Activated CD4-positive, alpha-beta T cell treated with anti-CD3 and anti-CD28 coated beads, Interleukin-2, amount 10 ng/mL, durations not matched to agents 7 days and 5 days (primary cell): ENCODE measurements at regions not wholly inside any gene's neighbourhood (a gene's known extent, or its start where the extent isn't known, plus 50 kb on each side); places are given as distances from the start of the nearest gene placed in this dataset.
"Not testable (repeated sequence)": the region's sequence is repeated elsewhere in the genome, so short reads cannot be mapped to it uniquely, and the experiment has no call there.

Experiments used
- CTCF ChIA-PET: fragments of 350-600 bp; sonication (Branson Sonifier 250); formaldehyde crosslinking; loops from one replicate; lab custom pipeline; 2021; ENCODE audit warnings: antibody characterized with exemption; lab: Charles Lee
- POLR2A ChIA-PET: fragments of 350-600 bp; sonication (Branson Sonifier 250); formaldehyde crosslinking; loops from one replicate; lab custom pipeline; 2021; ENCODE audit warnings: antibody characterized with exemption; lab: Charles Lee
- DNase-seq: peaks from one replicate; pipeline ENCODE4 v3.0.0-alpha.2; 2020
- H3K27ac Mint-ChIP-seq: one replicate; pipeline ENCODE4 v1.8.0; 2021; ENCODE audit warnings: mild to moderate bottlenecking, moderate library complexity, mixed read lengths
- H3K27me3 Mint-ChIP-seq: one replicate; pipeline ENCODE4 v1.8.0; 2021; ENCODE audit warnings: mixed read lengths
- H3K36me3 Mint-ChIP-seq: one replicate; pipeline ENCODE4 v1.8.0; 2021; ENCODE audit warnings: low read depth, mixed read lengths
- H3K4me1 Mint-ChIP-seq: one replicate; pipeline ENCODE4 v1.8.0; 2021; ENCODE audit warnings: mixed read lengths
- H3K4me3 Mint-ChIP-seq: one replicate; pipeline ENCODE4 v1.8.0; 2021; ENCODE audit warnings: mild to moderate bottlenecking, moderate library complexity, mixed read lengths
- H3K9me3 Mint-ChIP-seq: one replicate; pipeline ENCODE4 v1.8.0; 2021; ENCODE audit warnings: mixed read lengths

DNA sequence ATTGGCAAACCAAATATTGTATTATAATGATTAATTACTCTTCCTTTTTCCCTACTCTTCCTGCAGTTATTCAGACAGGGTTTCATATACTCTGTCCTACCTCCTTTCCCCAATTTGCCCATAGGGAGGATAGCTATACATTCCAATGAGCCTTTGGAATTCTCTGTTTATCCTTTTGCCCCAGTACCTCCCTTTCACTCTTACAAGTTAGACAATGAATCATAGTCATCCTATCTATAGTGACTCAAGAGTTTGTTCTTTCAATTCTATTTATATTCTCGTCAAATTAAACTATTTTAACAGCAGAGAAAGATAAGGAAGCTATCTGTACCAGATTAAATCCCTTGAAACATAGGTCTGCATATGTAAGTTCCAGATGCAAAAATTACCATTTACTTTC, 437.5 kb downstream of the NR4A2 start:
- no peak overlapping the region for H3K4me3 Mint-ChIP-seq
- POLR2A ChIA-PET = no interaction called here
- DNase-seq = no peak
- no peak overlapping the region for H3K27ac Mint-ChIP-seq
- H3K4me1 Mint-ChIP-seq = no peaks in the 10 kb centered on the region
- H3K36me3 Mint-ChIP-seq = no peaks in the 10 kb centered on the region
- CTCF ChIA-PET = interaction anchor here (1.4 kb wide), 1 partner anchor 11 kb away, joined by 4 read pairs; no protein-coding TSS in a partner anchor
- H3K9me3 Mint-ChIP-seq = peaks cover 2% of the 10 kb centered on the region
- H3K27me3 Mint-ChIP-seq = no peaks in the 10 kb centered on the region

DNA sequence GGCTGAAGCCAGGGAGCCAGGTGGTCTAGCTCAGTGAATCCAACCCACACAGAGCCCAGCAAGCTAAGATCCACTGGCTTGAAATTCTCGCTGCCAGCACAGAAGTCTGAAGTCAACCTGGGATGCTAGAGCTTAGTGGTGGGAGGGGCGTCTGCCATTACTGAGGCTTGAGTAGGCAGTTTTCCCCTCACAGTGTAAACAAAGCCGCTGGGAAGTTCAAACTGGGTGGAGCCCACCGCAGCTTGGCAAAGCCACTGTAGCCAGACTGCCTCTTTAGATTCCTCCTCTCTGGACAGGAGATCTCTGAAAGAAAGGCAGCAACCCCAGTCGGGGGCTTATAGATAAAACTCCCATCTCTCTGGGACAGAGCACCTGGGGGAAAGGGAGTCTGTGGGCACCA, 452.1 kb downstream of the NR4A2 start:
- H3K27ac Mint-ChIP-seq, DNase-seq, H3K27me3 Mint-ChIP-seq, H3K9me3 Mint-ChIP-seq, H3K4me3 Mint-ChIP-seq, CTCF ChIA-PET, H3K36me3 Mint-ChIP-seq, POLR2A ChIA-PET, H3K4me1 Mint-ChIP-seq: not testable (repeated sequence)

DNA sequence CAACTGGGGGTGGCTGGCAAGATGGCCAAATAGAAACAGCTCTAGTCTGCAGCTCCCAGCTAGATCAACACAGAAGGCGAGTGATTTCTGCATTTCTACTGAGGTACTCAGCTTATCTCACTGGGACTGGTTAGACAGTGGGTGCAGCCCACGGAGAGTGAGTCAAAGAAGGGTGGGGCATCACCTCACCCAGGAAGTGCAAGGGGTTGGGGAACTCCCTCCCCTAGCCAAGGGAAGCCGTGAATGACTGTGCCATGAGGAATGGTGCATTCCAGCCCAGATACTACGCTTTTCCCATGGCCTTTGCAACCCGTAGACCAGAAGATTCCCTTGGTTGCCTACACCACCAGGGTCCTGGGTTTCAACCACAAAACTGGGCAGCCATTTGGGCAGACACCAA, 452.6 kb downstream of the NR4A2 start:
- not testable (repeated sequence) for H3K27ac Mint-ChIP-seq, H3K4me3 Mint-ChIP-seq

DNA sequence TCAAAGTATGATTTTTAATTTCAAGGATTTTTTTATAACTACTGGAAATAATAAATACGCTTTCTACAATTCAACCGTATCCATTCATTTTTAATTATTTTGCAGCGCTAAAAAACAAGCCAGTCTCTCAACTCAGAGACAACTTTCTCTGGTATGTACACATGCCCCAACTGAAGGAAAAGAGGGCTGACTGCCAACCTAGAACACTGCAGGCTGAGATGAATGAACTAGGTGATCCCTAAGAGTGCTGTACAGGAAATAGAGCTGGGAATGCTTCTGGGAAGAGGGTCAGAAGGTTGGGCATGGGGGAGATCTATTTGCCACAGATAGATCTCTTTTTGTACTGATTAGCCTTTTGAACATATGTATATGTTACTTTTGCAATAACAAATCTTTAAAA, 460.1 kb downstream of the NR4A2 start:
- peaks cover 8% of the 10 kb centered on the region for H3K9me3 Mint-ChIP-seq
- POLR2A ChIA-PET = no interaction called here
- no peaks in the 10 kb centered on the region for H3K36me3 Mint-ChIP-seq
- H3K27me3 Mint-ChIP-seq = no peaks in the 10 kb centered on the region
- no peak overlapping the region for H3K4me3 Mint-ChIP-seq
- H3K27ac Mint-ChIP-seq = no peak overlapping the region
- no peak for DNase-seq
- no peaks in the 10 kb centered on the region for H3K4me1 Mint-ChIP-seq
- CTCF ChIA-PET = no interaction called here

More for the DNA sequence above, 452.6 kb downstream of the NR4A2 start:
- CTCF ChIA-PET, DNase-seq, H3K27me3 Mint-ChIP-seq, H3K4me1 Mint-ChIP-seq, POLR2A ChIA-PET, H3K9me3 Mint-ChIP-seq, H3K36me3 Mint-ChIP-seq: not testable (repeated sequence)

DNA sequence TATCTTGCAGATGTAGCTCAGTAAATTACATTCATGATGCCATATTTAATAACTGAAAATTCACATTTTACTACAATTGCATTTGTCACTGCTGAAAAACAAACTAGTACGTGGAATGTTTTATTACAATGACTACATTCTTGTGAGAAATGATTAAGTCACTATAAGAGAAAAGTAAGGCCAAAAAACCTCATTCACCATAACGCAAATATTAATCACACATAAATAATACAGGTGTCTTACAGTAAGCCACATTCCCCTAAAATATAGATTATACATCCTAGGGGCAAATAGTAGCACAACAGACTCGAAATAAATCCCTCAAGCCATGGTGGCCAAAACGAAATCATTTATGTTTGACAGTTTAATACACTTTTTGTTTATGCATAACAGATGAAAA, 460.6 kb downstream of the NR4A2 start:
- CTCF ChIA-PET = no interaction called here
- Mint-ChIP-seq H3K4me1 (no peaks in the 10 kb centered on the region), H3K27me3 (no peaks in the 10 kb centered on the region), H3K9me3 (peaks cover 8% of the 10 kb centered on the region), H3K4me3 (no peak overlapping the region), H3K27ac (no peak overlapping the region), H3K36me3 (no peaks in the 10 kb centered on the region)
- DNase-seq = no peak
- POLR2A ChIA-PET = no interaction called here

DNA sequence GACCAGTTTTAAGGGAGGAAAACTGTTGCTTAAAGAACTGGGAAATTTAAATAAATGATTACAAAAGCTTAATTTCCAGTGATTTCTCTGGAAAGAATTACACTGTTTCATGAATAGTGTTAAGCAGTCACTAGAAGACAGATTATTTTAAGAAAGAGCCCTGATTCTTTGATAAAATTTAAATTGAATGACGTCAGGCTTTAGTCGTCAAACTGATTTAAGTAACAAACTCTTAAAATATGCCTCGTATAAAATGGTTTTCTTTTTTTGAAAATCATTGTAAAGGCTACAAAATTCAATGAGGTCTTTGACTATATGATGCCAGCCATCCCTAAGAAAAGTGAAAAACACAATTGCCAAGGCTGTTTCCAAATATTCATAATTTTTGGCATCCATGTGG, 465.0 kb downstream of the NR4A2 start:
- Mint-ChIP-seq H3K9me3 (no peaks in the 10 kb centered on the region), H3K36me3 (no peaks in the 10 kb centered on the region), H3K27me3 (no peaks in the 10 kb centered on the region), H3K4me3 (no peak overlapping the region), H3K27ac (no peak overlapping the region), H3K4me1 (no peaks in the 10 kb centered on the region)
- POLR2A ChIA-PET = no interaction called here
- DNase-seq = no peak
- CTCF ChIA-PET = no interaction called here

DNA sequence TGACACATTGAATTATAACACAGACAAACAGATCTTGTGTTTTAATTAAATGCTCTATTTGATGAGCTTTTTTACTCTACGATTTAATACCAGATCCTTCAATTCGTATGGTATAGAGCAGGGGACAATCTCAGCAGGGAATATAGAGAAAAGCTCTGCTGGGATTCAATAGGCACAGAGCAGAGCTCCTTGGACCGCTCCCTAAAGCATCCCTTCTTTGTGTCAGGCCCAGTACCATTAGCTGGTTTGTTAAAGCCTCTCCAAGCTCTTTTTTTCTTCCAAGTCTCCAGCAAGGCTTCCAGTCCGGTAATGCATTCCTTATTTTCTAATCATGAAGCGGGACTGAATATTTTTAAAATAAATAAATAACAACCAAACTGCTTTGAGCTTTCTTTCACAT, 466.0 kb downstream of the NR4A2 start:
- ChIA-PET POLR2A (no interaction called here), CTCF (no interaction called here)
- no peak for DNase-seq
- Mint-ChIP-seq H3K36me3 (no peaks in the 10 kb centered on the region), H3K27ac (no peak overlapping the region), H3K27me3 (no peaks in the 10 kb centered on the region), H3K4me3 (no peak overlapping the region), H3K4me1 (no peaks in the 10 kb centered on the region), H3K9me3 (no peaks in the 10 kb centered on the region)

DNA sequence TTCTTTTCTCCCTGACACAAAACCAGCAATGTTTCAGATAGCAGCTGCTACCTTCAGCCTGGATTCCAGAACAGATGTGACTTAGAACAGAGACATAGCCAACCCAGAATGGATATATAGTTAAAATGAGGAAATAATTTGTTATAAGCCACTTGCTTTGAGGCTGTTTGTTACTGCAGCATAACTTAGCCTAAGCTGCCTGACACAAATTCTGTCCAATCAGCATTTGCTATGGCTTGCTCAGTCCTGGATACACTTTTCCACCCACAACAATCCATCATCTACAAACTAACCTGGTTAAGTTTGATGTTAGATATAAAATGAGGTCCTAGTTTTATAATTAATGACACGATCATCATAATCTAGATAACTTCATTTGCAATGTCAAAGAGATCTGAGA, 480.4 kb downstream of the NR4A2 start:
- Mint-ChIP-seq H3K4me3 (no peak overlapping the region), H3K27ac (no peak overlapping the region), H3K36me3 (no peaks in the 10 kb centered on the region), H3K9me3 (no peaks in the 10 kb centered on the region), H3K4me1 (no peaks in the 10 kb centered on the region), H3K27me3 (no peaks in the 10 kb centered on the region)
- CTCF ChIA-PET = no interaction called here
- POLR2A ChIA-PET = no interaction called here
- DNase-seq = no peak

DNA sequence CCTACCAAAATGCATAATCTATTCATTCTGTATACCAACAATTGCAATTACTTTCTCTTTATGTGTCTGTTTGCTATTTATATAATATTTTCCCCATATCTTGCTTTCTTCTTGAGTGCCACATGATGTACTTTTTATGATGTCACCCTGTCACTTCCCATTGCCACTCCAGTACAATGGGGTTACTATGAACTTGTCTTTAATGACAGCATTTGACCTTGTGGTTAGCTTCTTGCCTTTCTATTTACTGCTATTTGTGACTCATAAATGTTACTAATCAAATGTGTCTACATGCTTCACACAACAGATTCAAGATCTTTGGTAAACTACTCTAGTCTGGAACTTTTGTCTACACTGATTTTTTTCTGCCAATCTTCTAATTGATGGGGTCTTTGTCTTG, 486.3 kb downstream of the NR4A2 start:
- no peak overlapping the region for H3K27ac Mint-ChIP-seq
- no peaks in the 10 kb centered on the region for H3K27me3 Mint-ChIP-seq
- POLR2A ChIA-PET = no interaction called here
- H3K4me1 Mint-ChIP-seq = no peaks in the 10 kb centered on the region
- H3K9me3 Mint-ChIP-seq = no peaks in the 10 kb centered on the region
- CTCF ChIA-PET = no interaction called here
- DNase-seq = no peak
- H3K36me3 Mint-ChIP-seq = no peaks in the 10 kb centered on the region
- no peak overlapping the region for H3K4me3 Mint-ChIP-seq

DNA sequence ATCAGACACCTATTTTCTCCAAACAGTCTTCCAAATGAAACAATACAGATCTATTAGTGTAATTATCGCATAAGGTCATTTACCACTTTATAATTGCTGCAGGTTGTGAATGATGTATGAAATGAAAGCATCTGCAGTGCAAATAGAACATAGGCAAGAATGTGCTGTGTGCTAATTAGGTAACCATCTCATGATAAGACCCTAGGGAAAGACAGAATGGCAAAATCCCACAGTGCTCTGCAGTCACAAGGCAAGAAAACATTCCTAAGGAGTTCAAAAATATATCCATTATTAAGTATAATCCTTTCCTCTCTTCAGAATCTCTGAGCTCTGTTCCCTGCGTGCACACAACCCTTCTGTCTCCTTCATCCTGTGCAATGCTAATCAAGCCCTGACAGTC, 488.1 kb downstream of the NR4A2 start:
- Mint-ChIP-seq H3K27ac (no peak overlapping the region), H3K36me3 (no peaks in the 10 kb centered on the region), H3K4me1 (no peaks in the 10 kb centered on the region), H3K9me3 (no peaks in the 10 kb centered on the region), H3K27me3 (no peaks in the 10 kb centered on the region), H3K4me3 (no peak overlapping the region)
- no peak for DNase-seq
- ChIA-PET POLR2A (no interaction called here), CTCF (no interaction called here)

DNA sequence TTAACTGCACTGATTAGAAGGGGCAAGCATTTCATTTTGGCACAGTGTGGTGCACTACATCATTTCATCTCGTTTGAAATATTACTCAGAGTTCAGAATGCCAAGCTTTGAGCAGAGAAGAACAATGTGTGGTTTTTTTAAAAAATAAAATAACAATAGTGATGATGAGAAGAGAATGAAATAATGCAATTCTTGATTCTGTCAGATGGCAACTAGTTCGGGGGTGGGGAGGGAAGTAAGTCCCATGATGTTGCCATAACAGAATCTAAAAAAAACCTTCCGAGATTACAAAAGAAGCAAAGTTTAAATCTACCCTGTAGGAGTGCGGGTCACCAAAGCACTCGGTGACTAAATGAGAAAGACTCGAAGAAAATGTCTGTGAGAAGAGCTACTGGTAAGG, 490.4 kb downstream of the NR4A2 start:
- ChIA-PET CTCF (no interaction called here), POLR2A (no interaction called here)
- H3K27ac Mint-ChIP-seq = no peak overlapping the region
- no peaks in the 10 kb centered on the region for H3K9me3 Mint-ChIP-seq
- no peaks in the 10 kb centered on the region for H3K4me1 Mint-ChIP-seq
- no peak overlapping the region for H3K4me3 Mint-ChIP-seq
- no peak for DNase-seq
- H3K36me3 Mint-ChIP-seq = no peaks in the 10 kb centered on the region
- H3K27me3 Mint-ChIP-seq = no peaks in the 10 kb centered on the region

DNA sequence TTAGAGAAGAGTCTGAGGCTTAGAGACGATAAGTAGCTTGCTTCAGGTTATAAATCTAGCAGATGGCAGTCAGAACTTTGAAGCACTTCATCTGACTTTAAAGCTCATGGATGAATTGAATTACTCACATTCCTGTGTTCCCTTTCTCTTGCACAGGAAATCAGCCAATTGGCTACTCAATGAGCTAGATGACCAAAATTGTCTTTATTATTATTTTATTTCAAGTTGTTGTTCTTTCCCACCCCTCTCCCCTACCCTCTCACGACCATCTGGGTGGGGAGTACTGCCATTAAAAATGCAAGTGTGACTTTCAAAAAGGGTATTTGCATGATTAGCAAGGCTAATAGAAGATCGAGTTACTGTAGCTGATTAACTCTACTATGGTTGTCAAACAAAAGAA, 491.1 kb downstream of the NR4A2 start:
- H3K9me3 Mint-ChIP-seq = no peaks in the 10 kb centered on the region
- CTCF ChIA-PET = no interaction called here
- no peaks in the 10 kb centered on the region for H3K36me3 Mint-ChIP-seq
- H3K27ac Mint-ChIP-seq = no peak overlapping the region
- no peak overlapping the region for H3K4me3 Mint-ChIP-seq
- DNase-seq = no peak
- H3K27me3 Mint-ChIP-seq = no peaks in the 10 kb centered on the region
- POLR2A ChIA-PET = no interaction called here
- H3K4me1 Mint-ChIP-seq = no peaks in the 10 kb centered on the region

DNA sequence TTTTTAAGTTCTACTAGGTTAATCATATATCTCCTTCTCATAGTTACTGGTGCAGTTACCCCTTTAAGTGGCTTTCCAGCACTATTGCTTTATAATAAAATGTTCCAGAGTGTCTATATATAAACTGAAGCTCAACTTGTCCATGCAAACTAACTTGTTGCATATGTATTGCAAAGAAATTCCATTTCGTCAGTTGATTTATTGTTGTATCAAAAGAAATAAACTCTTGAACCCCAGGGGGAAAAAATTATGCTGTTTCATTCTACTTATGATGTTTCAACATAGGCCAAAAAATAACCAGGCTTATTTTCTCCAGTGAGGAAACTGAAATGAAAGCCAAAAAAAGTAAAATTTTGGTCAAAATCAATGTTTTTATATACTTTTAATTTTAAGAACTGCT, 491.9 kb downstream of the NR4A2 start:
- POLR2A ChIA-PET = no interaction called here
- Mint-ChIP-seq H3K4me1 (no peaks in the 10 kb centered on the region), H3K9me3 (no peaks in the 10 kb centered on the region), H3K4me3 (no peak overlapping the region), H3K27me3 (no peaks in the 10 kb centered on the region), H3K27ac (no peak overlapping the region), H3K36me3 (no peaks in the 10 kb centered on the region)
- DNase-seq = no peak
- CTCF ChIA-PET = no interaction called here

DNA sequence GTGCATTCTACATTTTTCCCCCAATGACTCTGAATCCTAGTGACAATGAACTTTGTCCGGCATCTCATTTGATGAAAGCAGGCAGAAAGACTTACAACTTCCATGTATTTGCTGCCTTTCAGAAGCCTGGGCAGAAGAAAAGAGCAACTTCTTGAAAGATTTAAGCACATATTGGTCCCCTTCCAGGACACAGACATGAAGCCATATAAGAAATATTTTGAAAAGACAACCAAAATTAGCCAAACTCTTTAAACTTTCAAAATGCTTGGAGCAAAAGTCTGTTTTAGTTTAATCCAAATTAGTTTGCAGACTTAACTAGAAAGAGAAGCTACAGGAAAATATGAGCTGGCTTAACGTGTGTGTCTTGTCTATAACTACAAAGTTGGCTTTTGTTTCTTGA, 492.5 kb downstream of the NR4A2 start:
- Mint-ChIP-seq H3K4me3 (no peak overlapping the region), H3K9me3 (no peaks in the 10 kb centered on the region), H3K27ac (no peak overlapping the region), H3K36me3 (no peaks in the 10 kb centered on the region), H3K27me3 (no peaks in the 10 kb centered on the region), H3K4me1 (no peaks in the 10 kb centered on the region)
- DNase-seq = no peak
- ChIA-PET CTCF (no interaction called here), POLR2A (no interaction called here)

DNA sequence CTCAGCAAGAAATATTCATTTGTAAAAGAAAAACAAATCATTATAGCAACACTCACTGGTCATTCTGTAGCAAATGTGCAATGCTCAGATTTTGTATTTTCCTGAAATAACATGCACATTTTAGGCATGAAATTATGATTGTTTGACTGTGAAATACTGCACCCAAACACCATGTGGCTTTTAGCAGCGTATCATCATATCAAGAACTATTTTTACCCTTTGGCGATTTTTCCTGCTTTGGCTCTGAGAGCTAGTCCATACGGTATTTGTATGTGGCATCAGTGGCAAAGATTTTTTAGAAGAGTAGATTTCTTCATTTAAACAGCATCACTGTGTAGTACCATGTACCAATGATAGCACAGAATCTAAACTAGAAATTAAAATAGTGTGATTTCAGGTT, 493.1 kb downstream of the NR4A2 start:
- CTCF ChIA-PET = no interaction called here
- no peak overlapping the region for H3K27ac Mint-ChIP-seq
- no peak for DNase-seq
- no peaks in the 10 kb centered on the region for H3K36me3 Mint-ChIP-seq
- POLR2A ChIA-PET = no interaction called here
- H3K27me3 Mint-ChIP-seq = no peaks in the 10 kb centered on the region
- H3K4me3 Mint-ChIP-seq = no peak overlapping the region
- H3K4me1 Mint-ChIP-seq = no peaks in the 10 kb centered on the region
- no peaks in the 10 kb centered on the region for H3K9me3 Mint-ChIP-seq
